ENCODE measurements at regions not wholly inside any gene's neighbourhood (a gene's known extent, or its start where the extent isn't known, plus 50 kb on each side); places are given as distances from the start of the nearest gene placed in this dataset.

- H3K9me2 ChIP-seq (replicated peaks; ENCODE audit: low read length), result no peaks in the 10 kb centered on the region
- no peaks in the 10 kb centered on the region for H3F3A ChIP-seq (ENCODE audit: low read length, unreplicated experiment)
- BruUV-seq (replicated peaks), result no TSS peak
- H3K27ac ChIP-seq (ENCODE audit: low read length), result no peak overlapping the region
- H3K9ac ChIP-seq (ENCODE audit: low read length), result no peak overlapping the region
- intact Hi-C loops (cut with micrococcal nuclease), result no loop called here
- TF ChIP-seq EZH2 (IDR thresholded peaks at IDR 0.05; ENCODE audit: low read length, unreplicated experiment) (no peak), EZH2phosphoT487 (IDR thresholded peaks at IDR 0.05; ENCODE audit: borderline replicate concordance, low read length) (no peak), CTCF (conservative IDR thresholded peaks at IDR 0.05; ENCODE audit: low read depth, low read length) (no peak)
- H3K27me3 ChIP-seq (ENCODE audit: low read length), result peaks cover 39% of the 10 kb centered on the region
- no peaks in the 10 kb centered on the region for H3K9me3 ChIP-seq (ENCODE audit: low read length)
- POLR2A ChIA-PET (ENCODE audit: unreplicated experiment), result no interaction called here
- no peaks in the 10 kb centered on the region for H3K79me2 ChIP-seq (ENCODE audit: low read length)
- no peaks in the 10 kb centered on the region for H4K20me1 ChIP-seq (ENCODE audit: low read length)
- CTCF ChIA-PET, result no interaction called here
- H3K4me2 ChIP-seq (ENCODE audit: low read length), result no peak overlapping the region
- no peaks in the 10 kb centered on the region for H3K4me1 ChIP-seq (ENCODE audit: insufficient read depth, low read length)
- ATAC-seq (no peak), DNase-seq (no peak)
- no peak overlapping the region for H2AFZ ChIP-seq (ENCODE audit: low read length)
- no peaks in the 10 kb centered on the region for H3K36me3 ChIP-seq (ENCODE audit: low read depth, low read length)
- H3K4me3 ChIP-seq (ENCODE audit: low read length), result no peak overlapping the region
Observed at GRCh38 chr2:114049280-114049679, 159.4 kb downstream of the ACTR3 start.

- TF ChIP-seq CTCF (conservative IDR thresholded peaks at IDR 0.05; ENCODE audit: low read depth, low read length) (no peak), EZH2 (IDR thresholded peaks at IDR 0.05; ENCODE audit: low read length, unreplicated experiment) (no peak), EZH2phosphoT487 (IDR thresholded peaks at IDR 0.05; ENCODE audit: borderline replicate concordance, low read length) (no peak)
- Histone ChIP-seq H3K79me2 (ENCODE audit: low read length) (no peaks in the 10 kb centered on the region), H2AFZ (ENCODE audit: low read length) (no peak overlapping the region), H3K27me3 (ENCODE audit: low read length) (peaks cover 44% of the 10 kb centered on the region), H3K4me3 (ENCODE audit: low read length) (no peak overlapping the region), H4K20me1 (ENCODE audit: low read length) (no peaks in the 10 kb centered on the region), H3F3A (ENCODE audit: low read length, unreplicated experiment) (no peaks in the 10 kb centered on the region), H3K4me1 (ENCODE audit: insufficient read depth, low read length) (no peaks in the 10 kb centered on the region), H3K36me3 (ENCODE audit: low read depth, low read length) (no peaks in the 10 kb centered on the region), H3K27ac (ENCODE audit: low read length) (no peak overlapping the region), H3K9me3 (ENCODE audit: low read length) (no peaks in the 10 kb centered on the region), H3K9me2 (replicated peaks; ENCODE audit: low read length) (no peaks in the 10 kb centered on the region), H3K4me2 (ENCODE audit: low read length) (no peak overlapping the region), H3K9ac (ENCODE audit: low read length) (no peak overlapping the region)
- POLR2A ChIA-PET (ENCODE audit: unreplicated experiment), result no interaction called here
- intact Hi-C loops (cut with micrococcal nuclease), result no loop called here
- no TSS peak for BruUV-seq (replicated peaks)
- CTCF ChIA-PET, result no interaction called here
- DNase-seq, result peak; percentile 32
- no peak for ATAC-seq
Observed at GRCh38 chr2:114049826-114050225, 159.9 kb downstream of the ACTR3 start.

- Histone ChIP-seq H3K9me3 (ENCODE audit: low read length) (no peaks in the 10 kb centered on the region), H3K36me3 (ENCODE audit: low read depth, low read length) (no peaks in the 10 kb centered on the region), H3K4me3 (ENCODE audit: low read length) (no peak overlapping the region), H4K20me1 (ENCODE audit: low read length) (no peaks in the 10 kb centered on the region), H3K9me2 (replicated peaks; ENCODE audit: low read length) (no peaks in the 10 kb centered on the region), H3K79me2 (ENCODE audit: low read length) (no peaks in the 10 kb centered on the region), H2AFZ (ENCODE audit: low read length) (no peak overlapping the region), H3K27me3 (ENCODE audit: low read length) (peaks cover 67% of the 10 kb centered on the region), H3K9ac (ENCODE audit: low read length) (no peak overlapping the region), H3F3A (ENCODE audit: low read length, unreplicated experiment) (no peaks in the 10 kb centered on the region), H3K4me1 (ENCODE audit: insufficient read depth, low read length) (no peaks in the 10 kb centered on the region), H3K4me2 (ENCODE audit: low read length) (no peak overlapping the region), H3K27ac (ENCODE audit: low read length) (no peak overlapping the region)
- no TSS peak for BruUV-seq (replicated peaks)
- DNase-seq (no peak), ATAC-seq (no peak)
- ChIA-PET POLR2A (ENCODE audit: unreplicated experiment) (no interaction called here), CTCF (no interaction called here)
- TF ChIP-seq EZH2phosphoT487 (IDR thresholded peaks at IDR 0.05; ENCODE audit: borderline replicate concordance, low read length) (no peak), EZH2 (IDR thresholded peaks at IDR 0.05; ENCODE audit: low read length, unreplicated experiment) (no peak), CTCF (conservative IDR thresholded peaks at IDR 0.05; ENCODE audit: low read depth, low read length) (no peak)
- intact Hi-C loops (cut with micrococcal nuclease), result no loop called here
Observed at GRCh38 chr2:114056294-114057143, 166.6 kb downstream of the ACTR3 start.

Measured in PC-3 (cell line).